Right lobe of liver (tissue), 6 donors: ENCODE measurements at regions not wholly inside any gene's neighbourhood (a gene's known extent, or its start where the extent isn't known, plus 50 kb on each side); places are given as distances from the start of the nearest gene placed in this dataset.

Experiments
- ATAC-seq, 4 donors: fragments of 200-7000 bp; cut with Tn5 transposase; one replicate each; pipeline ENCODE4 v1.9.1; 2020; ENCODE audit warnings: mild to moderate bottlenecking in 4 of 4, moderate library complexity in 4 of 4
- DNase-seq, 3 donors: peaks; one replicate each; pipeline ENCODE4 v3.0.0-alpha.2; 2020
- H3K27ac ChIP-seq, 3 donors: fragments of 200-600 bp; one replicate each; pipeline ENCODE4 v1.8.0; 2022
- H3K27me3 ChIP-seq, 2 donors: fragments of 200-600 bp; one replicate each; pipeline ENCODE4 v1.8.0; 2022
- H3K36me3 ChIP-seq, 4 donors: fragments of 200-600 bp; sonication (generic) in 1 of 4; one replicate each; pipeline versions ENCODE4 v1.5.1 to v1.8.0; 2017 to 2022; ENCODE audit warnings: control low read depth in 1 of 4
- H3K4me1 ChIP-seq, 4 donors: fragments of 200-600 bp; sonication (generic) in 1 of 4; one replicate each; pipeline versions ENCODE4 v1.5.1 to v1.8.0; 2017 to 2022; ENCODE audit warnings: control low read depth in 1 of 4
- H3K4me3 ChIP-seq, 3 donors: fragments of 200-600 bp; one replicate each; pipeline ENCODE4 v1.8.0; 2022
- H3K9me3 ChIP-seq, 4 donors: fragments of 200-600 bp; sonication (generic) in 1 of 4; one replicate each; pipeline versions ENCODE4 v1.5.1 to v1.8.0; 2017 to 2022; ENCODE audit warnings: control low read depth in 1 of 4
- POLR2A ChIP-seq: fragments of 450-650 bp; IDR thresholded peaks from one replicate; pipeline ENCODE4 v1.6.1; 2017; ENCODE audit warnings: antibody characterized with exemption, mild to moderate bottlenecking
- WGBS: methylation state at CpG from one replicate; pipeline ENCODE4 v1.1.6; 2018; ENCODE audit warnings: low coverage, low lambda C conversion rate; ENCODE audit not compliant: insufficient coverage; ENCODE audit errors: missing lambda C conversion rate; 5-methylcytosine and 5-hydroxymethylcytosine counted together
- intact Hi-C, 2 donors: fragments of 100-400 bp; cut with DNase I; formaldehyde crosslinking; loops; one replicate each; pipeline versions ENCODE4 v1.11.2 to v1.14.1; 2022
- TF ChIP-seq, protein P1 (sequence below), 4 donors: fragments of 200-600 bp in 3 of 4; fragments of 450-650 bp in 1 of 4; IDR thresholded peaks; one replicate each; pipeline versions ENCODE4 v1.5.1 to v1.8.0; 2016 to 2022; ENCODE audit warnings: antibody characterized with exemption in 4 of 4, mild to moderate bottlenecking in 2 of 4
- donor health status: DM: no; HTN: yes; CAD: no.
- donor health status: DM: no; HTN: no; CAD: no.
- donor health status: DM: no; HTN: no; CAD: no.
- donor health status: DM: no; HTN: yes; CAD: no.
- donor health status: DM: no; HTN: yes; CAD: no.

DNA sequence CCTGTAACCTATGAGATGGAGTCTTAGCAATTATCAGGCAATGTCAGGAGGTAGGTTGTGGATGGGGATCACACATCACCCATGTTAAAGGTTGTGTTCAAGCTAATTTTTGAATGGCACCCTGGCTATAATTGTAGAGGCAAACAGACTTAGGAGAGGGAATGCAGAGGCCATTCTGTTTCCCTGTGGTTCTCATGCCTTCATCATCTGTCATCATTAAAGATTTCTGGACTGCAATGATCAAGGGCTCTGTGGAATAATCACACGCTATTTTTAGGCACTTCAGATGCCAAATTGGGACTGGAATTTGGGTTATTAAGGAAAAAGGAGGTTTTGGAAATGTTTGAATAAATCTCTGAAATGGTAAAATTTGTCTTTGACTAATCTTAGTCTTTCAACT lies 1065.4 kb downstream of the TAF11L14 start:
- Histone ChIP-seq H3K9me3 (no peaks in the 10 kb centered on the region), H3K36me3 (no peaks in the 10 kb centered on the region), H3K4me1 (no peaks in the 10 kb centered on the region), H3K4me3 (no peak overlapping the region), H3K27ac (no peak overlapping the region), H3K27me3 (no peaks in the 10 kb centered on the region)
- intact Hi-C loops = no loop called here
- TF ChIP-seq, protein P1, sequence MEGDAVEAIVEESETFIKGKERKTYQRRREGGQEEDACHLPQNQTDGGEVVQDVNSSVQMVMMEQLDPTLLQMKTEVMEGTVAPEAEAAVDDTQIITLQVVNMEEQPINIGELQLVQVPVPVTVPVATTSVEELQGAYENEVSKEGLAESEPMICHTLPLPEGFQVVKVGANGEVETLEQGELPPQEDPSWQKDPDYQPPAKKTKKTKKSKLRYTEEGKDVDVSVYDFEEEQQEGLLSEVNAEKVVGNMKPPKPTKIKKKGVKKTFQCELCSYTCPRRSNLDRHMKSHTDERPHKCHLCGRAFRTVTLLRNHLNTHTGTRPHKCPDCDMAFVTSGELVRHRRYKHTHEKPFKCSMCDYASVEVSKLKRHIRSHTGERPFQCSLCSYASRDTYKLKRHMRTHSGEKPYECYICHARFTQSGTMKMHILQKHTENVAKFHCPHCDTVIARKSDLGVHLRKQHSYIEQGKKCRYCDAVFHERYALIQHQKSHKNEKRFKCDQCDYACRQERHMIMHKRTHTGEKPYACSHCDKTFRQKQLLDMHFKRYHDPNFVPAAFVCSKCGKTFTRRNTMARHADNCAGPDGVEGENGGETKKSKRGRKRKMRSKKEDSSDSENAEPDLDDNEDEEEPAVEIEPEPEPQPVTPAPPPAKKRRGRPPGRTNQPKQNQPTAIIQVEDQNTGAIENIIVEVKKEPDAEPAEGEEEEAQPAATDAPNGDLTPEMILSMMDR (IDR thresholded peaks at IDR 0.05) = no peak
- TF ChIP-seq POLR2A = no peak
- DNase-seq (no peak), ATAC-seq (no peak)
- WGBS = 42% methylated on average over 1 of the region's 1 CpG

GRCh38 chr5:18702821-18703220 lies 1068.6 kb downstream of the TAF11L14 start:
- no peaks in the 10 kb centered on the region for H3K27me3 ChIP-seq
- WGBS = 9% methylated on average over 1 of the region's 1 CpG
- no peaks in the 10 kb centered on the region for H3K4me1 ChIP-seq
- intact Hi-C loops = no loop called here
- no peak for TF ChIP-seq POLR2A
- TF ChIP-seq, protein P1 (IDR thresholded peaks at IDR 0.05) = no peak
- ATAC-seq (no peak), DNase-seq (no peak)
- H3K27ac ChIP-seq = no peak overlapping the region
- H3K36me3 ChIP-seq = no peaks in the 10 kb centered on the region
- H3K4me3 ChIP-seq = no peak overlapping the region
- no peaks in the 10 kb centered on the region for H3K9me3 ChIP-seq

DNA sequence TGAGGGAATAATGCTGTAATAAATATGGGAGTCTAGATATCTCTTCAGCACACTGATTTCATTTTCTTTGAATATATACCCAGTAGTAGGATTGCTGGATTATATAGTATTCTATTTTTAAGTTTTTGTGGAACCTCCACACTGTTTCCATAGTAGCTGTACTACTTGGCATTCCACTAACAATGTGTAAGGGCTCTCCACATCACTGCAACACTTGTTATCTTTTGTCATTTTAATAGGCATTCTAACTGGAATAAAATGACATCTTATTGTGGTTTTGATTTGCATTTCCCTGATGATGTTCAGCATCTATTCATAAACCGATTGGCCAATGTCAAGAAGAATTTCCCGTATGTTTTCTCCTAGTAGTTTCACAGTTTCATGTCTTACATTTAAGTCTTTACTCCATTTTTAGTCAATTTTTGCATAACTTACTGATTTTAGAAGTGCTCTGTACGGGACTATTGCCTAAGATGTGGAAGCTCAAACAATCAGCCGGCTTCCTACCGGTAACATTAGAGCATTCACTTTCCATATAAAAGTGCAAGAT lies 1078.8 kb downstream of the TAF11L14 start:
- WGBS = 58% methylated on average over 5 of the region's 5 CpGs
- TF ChIP-seq POLR2A = no peak
- TF ChIP-seq, protein P1 (IDR thresholded peaks at IDR 0.05) = no peak
- Histone ChIP-seq H3K27ac (no peak overlapping the region), H3K4me1 (no peaks in the 10 kb centered on the region), H3K9me3 (no peaks in the 10 kb centered on the region), H3K27me3 (no peaks in the 10 kb centered on the region), H3K36me3 (no peaks in the 10 kb centered on the region), H3K4me3 (no peak overlapping the region)
- intact Hi-C loops = no loop called here
- no peak for ATAC-seq
- no peak for DNase-seq

- no peak overlapping the region for H3K27ac ChIP-seq
- no peak overlapping the region for H3K4me3 ChIP-seq
- ATAC-seq (no peak), DNase-seq (no peak)
- 0% methylated on average over 1 of the region's 1 CpG for WGBS
- no peaks in the 10 kb centered on the region for H3K4me1 ChIP-seq
- H3K27me3 ChIP-seq = no peaks in the 10 kb centered on the region
- TF ChIP-seq, protein P1 (IDR thresholded peaks at IDR 0.05) = no peak
- TF ChIP-seq POLR2A = no peak
- H3K9me3 ChIP-seq = no peaks in the 10 kb centered on the region
- intact Hi-C loops = no loop called here
- no peaks in the 10 kb centered on the region for H3K36me3 ChIP-seq
Measured at GRCh38 chr5:18720002-18720401, 1085.7 kb downstream of the TAF11L14 start.
